Left lung (tissue), 4 donors: ENCODE measurements at regions not wholly inside any gene's neighbourhood (a gene's known extent, or its start where the extent isn't known, plus 50 kb on each side); places are given as distances from the start of the nearest gene placed in this dataset.
A peak's percentile ranks its signal among the peaks of the same experiment; 100 is the strongest.

Experiments used
- ATAC-seq: fragments of 200-7000 bp; cut with Tn5 transposase; one replicate; pipeline ENCODE4 v1.9.1; 2020; ENCODE audit warnings: moderate library complexity
- DNase-seq, 4 donors: peaks; one replicate each; pipeline ENCODE4 v3.0.0-alpha.2; 2013 to 2020
- H3K27ac ChIP-seq, 2 donors: fragments of 200-600 bp; sonication (generic) in 1 of 2; one replicate each; pipeline versions ENCODE4 v1.5.0 to v1.8.0; 2020 to 2021
- H3K27me3 ChIP-seq, 2 donors: fragments of 200-600 bp; sonication (generic) in 1 of 2; one replicate each; pipeline versions ENCODE4 v1.5.0 to v1.8.0; 2020 to 2021
- H3K36me3 ChIP-seq, 2 donors: fragments of 200-600 bp; sonication (generic) in 1 of 2; one replicate each; pipeline versions ENCODE4 v1.5.0 to v1.8.0; 2020 to 2021
- H3K4me1 ChIP-seq, 2 donors: fragments of 200-600 bp; one replicate each; pipeline ENCODE4 v1.8.0; 2021
- H3K4me3 ChIP-seq, 2 donors: fragments of 200-600 bp; sonication (generic) in 1 of 2; one replicate each; pipeline versions ENCODE4 v1.5.0 to v1.8.0; 2020 to 2021; ENCODE audit warnings: mild to moderate bottlenecking in 1 of 2
- H3K9me3 ChIP-seq, 2 donors: fragments of 200-600 bp; sonication (generic) in 1 of 2; one replicate each; pipeline versions ENCODE4 v1.5.0 to v1.8.0; 2020 to 2021
- CTCF ChIP-seq, 2 donors: fragments of 200-600 bp; sonication (generic) in 1 of 2; IDR thresholded peaks; one replicate each; pipeline versions ENCODE4 v1.5.0 to v1.8.0; 2021; ENCODE audit warnings: antibody characterized with exemption in 2 of 2
- intact Hi-C, 2 donors: fragments of 100-400 bp; cut with DNase I; formaldehyde crosslinking; loops; one replicate each; pipeline versions ENCODE4 v1.11.2 to v1.14.2; 2022
- donor health status: DM: no; HTN: yes; CAD: no.
- donor health status: DM: no; HTN: no; CAD: no.

- DNase-seq (no peak), ATAC-seq (peak; percentile 24)
- no peak overlapping the region for H3K27ac ChIP-seq
- H3K27me3 ChIP-seq = no peaks in the 10 kb centered on the region
- H3K36me3 ChIP-seq = no peaks in the 10 kb centered on the region
- H3K9me3 ChIP-seq = no peaks in the 10 kb centered on the region
- no peak overlapping the region for H3K4me3 ChIP-seq
- intact Hi-C loops = no loop called here
- no peak for TF ChIP-seq CTCF (IDR thresholded peaks at IDR 0.05)
- H3K4me1 ChIP-seq = no peaks in the 10 kb centered on the region
Observed at GRCh38 chr21:35328856-35329455, 279.9 kb upstream of the RUNX1 start.

- Histone ChIP-seq H3K27ac (no peak overlapping the region), H3K4me3 (no peak overlapping the region), H3K4me1 (no peaks in the 10 kb centered on the region), H3K9me3 (no peaks in the 10 kb centered on the region), H3K36me3 (no peaks in the 10 kb centered on the region), H3K27me3 (no peaks in the 10 kb centered on the region)
- no peak for TF ChIP-seq CTCF (IDR thresholded peaks at IDR 0.05)
- intact Hi-C loops = no loop called here
- ATAC-seq (no peak), DNase-seq (no peak)
Observed at GRCh38 chr21:35326677-35327076, 277.6 kb upstream of the RUNX1 start.

- no peaks in the 10 kb centered on the region for H3K9me3 ChIP-seq
- H3K4me3 ChIP-seq = no peak overlapping the region
- no peaks in the 10 kb centered on the region for H3K4me1 ChIP-seq
- H3K27me3 ChIP-seq = no peaks in the 10 kb centered on the region
- ATAC-seq (no peak), DNase-seq (no peak)
- H3K27ac ChIP-seq = no peak overlapping the region
- TF ChIP-seq CTCF (IDR thresholded peaks at IDR 0.05) = no peak
- no peaks in the 10 kb centered on the region for H3K36me3 ChIP-seq
- intact Hi-C loops = no loop called here
Observed at GRCh38 chr21:35325953-35326352, 276.9 kb upstream of the RUNX1 start.

- ATAC-seq = peak; percentile 41
- DNase-seq = no peak
- TF ChIP-seq CTCF (IDR thresholded peaks at IDR 0.05) = no peak
- Histone ChIP-seq H3K4me3 (no peak overlapping the region), H3K27ac (peak overlapping the region; percentile 41 to 66), H3K9me3 (no peaks in the 10 kb centered on the region), H3K27me3 (no peaks in the 10 kb centered on the region), H3K4me1 (no peaks in the 10 kb centered on the region), H3K36me3 (no peaks in the 10 kb centered on the region)
- intact Hi-C loops = no loop called here
Observed at GRCh38 chr21:35324372-35325220, 275.5 kb upstream of the RUNX1 start.

- Histone ChIP-seq H3K27me3 (no peaks in the 10 kb centered on the region), H3K36me3 (no peaks in the 10 kb centered on the region), H3K27ac (peak overlapping the region; percentile 41 to 66), H3K4me3 (no peak overlapping the region), H3K9me3 (no peaks in the 10 kb centered on the region), H3K4me1 (no peaks in the 10 kb centered on the region)
- DNase-seq = peak in 1 of 4 donors; percentile 38
- intact Hi-C loops = no loop called here
- peak; percentile 53 for ATAC-seq
- no peak for TF ChIP-seq CTCF (IDR thresholded peaks at IDR 0.05)
Observed at GRCh38 chr21:35323947-35324346, 274.8 kb upstream of the RUNX1 start.
